NB4 (cell line): ENCODE measurements at regions not wholly inside any gene's neighbourhood (a gene's known extent, or its start where the extent isn't known, plus 50 kb on each side); places are given as distances from the start of the nearest gene placed in this dataset.

ENCODE experiments used
- CTCF ChIP-seq: IDR thresholded peaks from one replicate; pipeline ENCODE4 v1.5.1; 2012; ENCODE audit warnings: low read depth, low read length
- MYC ChIP-seq: IDR thresholded peaks from 2 replicates; pipeline ENCODE4 v1.6.1; 2011; ENCODE audit warnings: low read depth, low read length

- TF ChIP-seq CTCF (no peak), MYC (no peak)
Measured at GRCh38 chr16:80303691-80304090, 237.1 kb upstream of the DYNLRB2 start.
